ENCODE measurements at regions not wholly inside any gene's neighbourhood (a gene's known extent, or its start where the extent isn't known, plus 50 kb on each side); places are given as distances from the start of the nearest gene placed in this dataset.

DNA sequence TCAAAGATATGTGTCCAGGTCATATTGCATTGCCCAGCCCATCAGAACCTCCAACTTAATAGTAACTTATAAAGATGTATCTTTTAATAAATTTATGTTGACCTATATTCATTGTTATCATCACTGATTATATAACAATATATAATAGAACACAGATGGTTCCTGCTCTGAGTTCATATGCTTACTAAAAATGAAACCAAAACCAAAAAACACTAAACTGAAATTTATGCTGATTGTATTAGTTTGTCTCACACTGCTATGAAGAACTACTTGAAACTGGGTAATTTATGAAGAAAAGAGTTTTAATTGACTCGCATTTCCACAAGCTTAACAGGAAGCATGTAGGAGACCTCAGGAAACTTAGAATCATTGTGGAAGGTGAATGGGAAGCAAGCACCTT is 462.5 kb upstream of the TYRP1 start:
- POLR2A ChIA-PET = no interaction called here
- CTCF ChIA-PET = no interaction called here
- DNase-seq (ENCODE audit: extremely low spot score) = no peak
- no peak for TF ChIP-seq FOXK2 (IDR thresholded peaks at IDR 0.05)
- no peak for TF ChIP-seq ELF4 (IDR thresholded peaks at IDR 0.05)
- no peak for TF ChIP-seq SUZ12 (IDR thresholded peaks at IDR 0.05)
- no peak for TF ChIP-seq NFRKB (IDR thresholded peaks at IDR 0.05)
- no peak for TF ChIP-seq TARDBP (IDR thresholded peaks at IDR 0.05)
- no peak for TF ChIP-seq ZNF384 (IDR thresholded peaks at IDR 0.05)
- no peak for TF ChIP-seq SP1 (IDR thresholded peaks at IDR 0.05)
- TF ChIP-seq FOXA1 (IDR thresholded peaks at IDR 0.05) = no peak
- no peak for TF ChIP-seq FOXM1 (IDR thresholded peaks at IDR 0.05; ENCODE audit: borderline replicate concordance)
- TF ChIP-seq CTBP1 (IDR thresholded peaks at IDR 0.05; ENCODE audit: borderline replicate concordance) = no peak
- TF ChIP-seq, protein P1, sequence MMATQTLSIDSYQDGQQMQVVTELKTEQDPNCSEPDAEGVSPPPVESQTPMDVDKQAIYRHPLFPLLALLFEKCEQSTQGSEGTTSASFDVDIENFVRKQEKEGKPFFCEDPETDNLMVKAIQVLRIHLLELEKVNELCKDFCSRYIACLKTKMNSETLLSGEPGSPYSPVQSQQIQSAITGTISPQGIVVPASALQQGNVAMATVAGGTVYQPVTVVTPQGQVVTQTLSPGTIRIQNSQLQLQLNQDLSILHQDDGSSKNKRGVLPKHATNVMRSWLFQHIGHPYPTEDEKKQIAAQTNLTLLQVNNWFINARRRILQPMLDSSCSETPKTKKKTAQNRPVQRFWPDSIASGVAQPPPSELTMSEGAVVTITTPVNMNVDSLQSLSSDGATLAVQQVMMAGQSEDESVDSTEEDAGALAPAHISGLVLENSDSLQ (IDR thresholded peaks at IDR 0.05) = no peak
- TF ChIP-seq L3MBTL2 (conservative IDR thresholded peaks at IDR 0.05) = no peak

DNA sequence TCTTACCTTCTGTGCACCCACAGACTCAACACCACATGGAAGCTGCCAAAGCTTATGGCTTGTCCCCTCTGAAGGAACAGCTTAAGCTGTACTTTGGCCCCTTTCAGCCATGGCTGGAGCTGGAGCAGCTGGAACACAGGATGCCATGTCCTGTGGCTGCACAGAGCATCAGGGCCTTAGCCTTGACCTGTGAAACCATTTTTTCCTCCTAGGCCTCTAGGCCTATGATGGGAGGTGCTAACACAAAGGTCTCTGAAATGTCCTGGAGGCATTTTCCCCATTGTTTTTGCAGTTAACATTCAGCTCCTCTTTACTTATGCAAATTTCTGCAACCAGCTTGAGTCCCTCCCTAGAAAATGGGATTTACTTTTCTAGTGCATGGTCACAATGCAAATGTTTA is 461.4 kb upstream of the TYRP1 start:
- CTCF ChIA-PET = no interaction called here
- TF ChIP-seq CTBP1 (IDR thresholded peaks at IDR 0.05; ENCODE audit: borderline replicate concordance) = no peak
- TF ChIP-seq ELF4 (IDR thresholded peaks at IDR 0.05) = no peak
- no peak for TF ChIP-seq NFRKB (IDR thresholded peaks at IDR 0.05)
- no peak for TF ChIP-seq FOXK2 (IDR thresholded peaks at IDR 0.05)
- no peak for TF ChIP-seq SP1 (IDR thresholded peaks at IDR 0.05)
- no peak for TF ChIP-seq LEF1 (IDR thresholded peaks at IDR 0.05; ENCODE audit: borderline replicate concordance)
- TF ChIP-seq, protein P1 (IDR thresholded peaks at IDR 0.05) = no peak
- no peak for TF ChIP-seq L3MBTL2 (conservative IDR thresholded peaks at IDR 0.05)
- POLR2A ChIA-PET = no interaction called here
- DNase-seq (ENCODE audit: extremely low spot score) = no peak

DNA sequence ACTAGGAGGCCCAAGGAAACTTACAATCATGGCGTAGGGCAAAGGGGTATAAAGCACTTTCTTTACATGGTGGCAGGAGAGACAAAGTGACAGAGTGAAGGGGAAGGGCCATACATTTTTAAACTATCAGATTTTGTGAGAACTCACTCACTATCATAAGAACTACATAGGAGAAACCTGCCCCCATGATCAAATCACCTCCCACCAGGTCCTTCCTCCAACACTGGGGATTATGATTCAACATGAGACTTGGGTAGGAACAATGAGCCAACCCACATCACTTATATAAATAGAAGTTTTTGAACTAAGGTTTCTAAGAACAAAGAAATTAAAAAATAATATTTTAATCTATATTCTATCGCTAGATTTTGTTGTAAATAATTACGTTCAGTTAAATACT is 460.3 kb upstream of the TYRP1 start:
- no peak for DNase-seq (ENCODE audit: extremely low spot score)
- CTCF ChIA-PET = no interaction called here
- POLR2A ChIA-PET = no interaction called here
- TF ChIP-seq CTBP1 (IDR thresholded peaks at IDR 0.05; ENCODE audit: borderline replicate concordance) (no peak), SP1 (IDR thresholded peaks at IDR 0.05) (no peak), ZNF384 (IDR thresholded peaks at IDR 0.05) (no peak), FOXM1 (IDR thresholded peaks at IDR 0.05; ENCODE audit: borderline replicate concordance) (no peak), TARDBP (IDR thresholded peaks at IDR 0.05) (no peak), FOXK2 (IDR thresholded peaks at IDR 0.05) (no peak), HDGF (IDR thresholded peaks at IDR 0.05; ENCODE audit: borderline replicate concordance) (no peak), FOXA1 (IDR thresholded peaks at IDR 0.05) (no peak), ELF4 (IDR thresholded peaks at IDR 0.05) (no peak), L3MBTL2 (conservative IDR thresholded peaks at IDR 0.05) (no peak), ARNT (IDR thresholded peaks at IDR 0.05) (no peak)

DNA sequence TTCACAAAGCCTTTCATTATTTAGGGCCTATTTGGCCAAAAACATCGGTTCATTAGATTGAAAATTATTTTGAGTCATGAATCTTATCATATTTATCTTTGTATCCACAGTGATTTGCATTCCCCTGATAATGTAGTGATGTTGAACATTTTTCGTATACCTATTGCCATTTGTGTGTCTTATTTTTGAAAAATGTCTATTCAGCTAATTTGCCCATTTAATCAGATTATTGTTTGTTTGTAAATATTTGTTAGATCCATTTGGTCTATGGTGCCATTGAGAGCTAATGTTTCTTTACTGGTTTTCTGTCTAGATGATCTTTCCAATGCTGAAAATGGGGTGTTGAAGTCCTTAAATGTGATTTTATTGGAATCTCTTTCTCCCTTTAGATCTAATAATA is 439.2 kb upstream of the TYRP1 start:
- ChIA-PET POLR2A (no interaction called here), CTCF (no interaction called here)
- no peak for DNase-seq (ENCODE audit: extremely low spot score)
- TF ChIP-seq, protein P1 (IDR thresholded peaks at IDR 0.05) = no peak
- TF ChIP-seq HDGF (IDR thresholded peaks at IDR 0.05; ENCODE audit: borderline replicate concordance) = no peak
- TF ChIP-seq CTBP1 (IDR thresholded peaks at IDR 0.05; ENCODE audit: borderline replicate concordance) = no peak
- no peak for TF ChIP-seq FOXM1 (IDR thresholded peaks at IDR 0.05; ENCODE audit: borderline replicate concordance)
- no peak for TF ChIP-seq FOXA1 (IDR thresholded peaks at IDR 0.05)

DNA sequence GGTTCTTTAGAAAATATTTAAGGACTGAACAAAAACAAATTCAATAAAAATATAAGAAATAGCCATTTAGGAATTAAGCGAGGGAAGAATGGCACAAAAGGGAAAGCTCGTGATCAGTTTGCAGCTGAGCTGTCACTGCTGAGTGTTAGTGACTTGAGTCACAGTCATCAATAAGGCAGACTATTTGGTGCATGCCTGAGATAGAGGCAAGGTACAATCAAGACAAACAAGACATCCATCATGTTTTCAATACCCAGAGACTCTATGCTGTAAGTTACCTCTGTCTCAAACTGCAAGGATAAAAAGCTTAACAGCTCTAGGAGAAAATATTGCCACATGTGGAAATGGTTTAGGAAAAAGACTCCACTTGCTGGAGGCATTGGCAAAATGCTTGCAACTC is 426.4 kb upstream of the TYRP1 start:
- no peak for DNase-seq (ENCODE audit: extremely low spot score)
- ChIA-PET CTCF (no interaction called here), POLR2A (no interaction called here)
- TF ChIP-seq LEF1 (IDR thresholded peaks at IDR 0.05; ENCODE audit: borderline replicate concordance) (no peak), BHLHE40 (IDR thresholded peaks at IDR 0.05; ENCODE audit: borderline replicate concordance) (no peak), NFRKB (IDR thresholded peaks at IDR 0.05) (no peak), ZNF384 (IDR thresholded peaks at IDR 0.05) (no peak), L3MBTL2 (conservative IDR thresholded peaks at IDR 0.05) (no peak), FOXK2 (IDR thresholded peaks at IDR 0.05) (no peak), SUZ12 (IDR thresholded peaks at IDR 0.05) (no peak), TARDBP (IDR thresholded peaks at IDR 0.05) (no peak)

DNA sequence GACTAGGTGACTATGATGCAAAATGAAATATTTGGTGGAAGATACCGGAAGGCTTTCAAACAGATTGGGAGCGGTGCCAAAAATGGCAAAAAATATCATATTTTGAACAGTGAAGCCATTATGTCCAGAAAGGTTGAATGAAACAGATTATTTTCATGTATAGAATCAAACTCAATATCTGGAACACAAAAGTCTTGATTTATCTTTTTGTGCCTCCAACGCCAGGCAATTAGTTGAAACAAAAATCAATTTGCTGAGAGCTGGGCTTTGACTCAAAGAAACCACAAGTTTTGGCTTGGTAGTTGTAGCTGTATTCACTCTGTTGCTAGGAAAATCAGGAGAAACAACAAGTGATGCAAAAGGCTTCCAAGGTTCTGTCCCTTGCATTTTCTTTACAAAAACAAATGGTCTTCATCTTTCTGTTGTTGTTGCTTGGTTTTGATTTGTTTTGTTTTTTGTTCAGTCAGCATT is 421.7 kb upstream of the TYRP1 start:
- CTCF ChIA-PET = no interaction called here
- no peak for DNase-seq (ENCODE audit: extremely low spot score)
- POLR2A ChIA-PET = no interaction called here
- no peak for TF ChIP-seq ARNT (IDR thresholded peaks at IDR 0.05)
- TF ChIP-seq L3MBTL2 (conservative IDR thresholded peaks at IDR 0.05) = no peak
- no peak for TF ChIP-seq CTBP1 (IDR thresholded peaks at IDR 0.05; ENCODE audit: borderline replicate concordance)
- no peak for TF ChIP-seq ELF4 (IDR thresholded peaks at IDR 0.05)
- TF ChIP-seq LEF1 (IDR thresholded peaks at IDR 0.05; ENCODE audit: borderline replicate concordance) = no peak
- TF ChIP-seq SUZ12 (IDR thresholded peaks at IDR 0.05) = no peak
- no peak for TF ChIP-seq FOXA1 (IDR thresholded peaks at IDR 0.05)
- TF ChIP-seq, protein P1 (IDR thresholded peaks at IDR 0.05) = no peak
- no peak for TF ChIP-seq NFRKB (IDR thresholded peaks at IDR 0.05)
- TF ChIP-seq HDGF (IDR thresholded peaks at IDR 0.05; ENCODE audit: borderline replicate concordance) = no peak
